DND-41 (cell line): ENCODE measurements at regions not wholly inside any gene's neighbourhood (a gene's known extent, or its start where the extent isn't known, plus 50 kb on each side); places are given as distances from the start of the nearest gene placed in this dataset.

Source experiments
- ATAC-seq: fragments of 200-7000 bp; cut with Tn5 transposase; 3 replicates; pipeline ENCODE4 v1.9.1; 2021; ENCODE audit warnings: low read depth; ENCODE audit not compliant: insufficient read depth
- DNase-seq: peaks from one replicate; pipeline ENCODE4 v3.0.0-alpha.2; 2020
- H2AFZ ChIP-seq: 2 replicates; pipeline ENCODE4 v1.6.0; 2012; ENCODE audit warnings: low read depth, low read length
- H3K27ac ChIP-seq: 2 replicates; pipeline ENCODE4 v1.5.1; 2012; ENCODE audit warnings: low read length, inconsistent platforms
- H3K27me3 ChIP-seq: fragments of 200-600 bp; sonication (generic); 2 replicates; pipeline ENCODE4 v1.6.0; 2012; ENCODE audit warnings: low read length, mild to moderate bottlenecking, inconsistent platforms; ENCODE audit not compliant: insufficient read depth, poor library complexity
- H3K36me3 ChIP-seq: 2 replicates; pipeline ENCODE4 v1.5.1; 2012; ENCODE audit warnings: low read length, inconsistent platforms; ENCODE audit not compliant: insufficient read depth
- H3K4me1 ChIP-seq: 2 replicates; pipeline ENCODE4 v1.5.1; 2012; ENCODE audit warnings: mild to moderate bottlenecking, low read length; ENCODE audit not compliant: insufficient read depth
- H3K4me2 ChIP-seq: 2 replicates; pipeline ENCODE4 v1.6.0; 2012; ENCODE audit warnings: mild to moderate bottlenecking, moderate library complexity, low read length, inconsistent platforms; ENCODE audit not compliant: insufficient read depth
- H3K4me3 ChIP-seq, 2 experiments: fragments of 200-600 bp in 1 of 2; shearing (Covaris generic) in 1 of 2; 2 replicates each; pipeline ENCODE4 v1.5.1; 2012 to 2016; ENCODE audit warnings: inconsistent platforms in 2 of 2, low read length in 2 of 2, mild to moderate bottlenecking in 2 of 2, low read depth in 1 of 2, moderate library complexity in 1 of 2
- H3K79me2 ChIP-seq: 2 replicates; pipeline ENCODE4 v1.6.0; 2012; ENCODE audit warnings: low read length, inconsistent platforms; ENCODE audit not compliant: insufficient read depth
- H3K9ac ChIP-seq: 2 replicates; pipeline ENCODE4 v1.6.0; 2012; ENCODE audit warnings: low read depth, mild to moderate bottlenecking, inconsistent platforms, low read length, moderate library complexity
- H3K9me3 ChIP-seq: 2 replicates; pipeline ENCODE4 v1.5.1; 2012; ENCODE audit warnings: low read length, moderate library complexity, mild to moderate bottlenecking, inconsistent platforms; ENCODE audit not compliant: insufficient read depth, severe bottlenecking
- H4K20me1 ChIP-seq: 2 replicates; pipeline ENCODE4 v1.6.0; 2012; ENCODE audit warnings: low read length; ENCODE audit not compliant: insufficient read depth
- EZH2 ChIP-seq: IDR thresholded peaks from 3 replicates; pipeline ENCODE4 v1.6.1; 2012; ENCODE audit warnings: borderline replicate concordance, low read depth, mild to moderate bottlenecking, moderate library complexity, low read length, inconsistent platforms; ENCODE audit not compliant: severe bottlenecking
- TF ChIP-seq, protein P1 (sequence below): IDR thresholded peaks from 2 replicates; pipeline ENCODE4 v1.5.1; 2012; ENCODE audit warnings: borderline replicate concordance, low read length, moderate library complexity, mild to moderate bottlenecking; ENCODE audit not compliant: poor library complexity, severe bottlenecking; ENCODE audit errors: extremely low read depth

DNA sequence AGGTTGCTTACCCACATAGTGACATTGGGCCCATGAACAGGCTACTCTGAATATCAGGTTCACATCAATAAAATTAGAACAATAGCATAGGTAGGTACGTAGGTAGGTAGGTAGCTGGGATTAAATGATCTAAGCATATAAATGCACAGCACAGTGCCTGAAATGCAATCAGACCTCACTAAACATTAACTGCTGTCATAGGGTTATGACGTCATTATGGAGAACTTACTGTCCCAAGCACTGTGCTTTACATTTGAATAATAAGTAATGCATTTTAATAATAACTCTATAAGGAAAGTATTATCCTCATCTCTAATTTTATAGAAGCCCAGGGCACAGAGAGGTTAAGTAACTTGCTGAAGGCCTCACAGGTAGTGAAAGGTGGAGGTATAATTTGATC lies 112.5 kb downstream of the RPS24 start:
- Histone ChIP-seq H3K9me3 (no peaks in the 10 kb centered on the region), H3K36me3 (no peaks in the 10 kb centered on the region), H3K4me2 (no peak overlapping the region), H2AFZ (no peak overlapping the region), H3K4me1 (no peaks in the 10 kb centered on the region), H4K20me1 (no peaks in the 10 kb centered on the region), H3K9ac (no peak overlapping the region), H3K27ac (no peak overlapping the region), H3K4me3 (no peak overlapping the region), H3K79me2 (no peaks in the 10 kb centered on the region), H3K27me3 (no peaks in the 10 kb centered on the region)
- no peak for TF ChIP-seq EZH2
- TF ChIP-seq, protein P1, sequence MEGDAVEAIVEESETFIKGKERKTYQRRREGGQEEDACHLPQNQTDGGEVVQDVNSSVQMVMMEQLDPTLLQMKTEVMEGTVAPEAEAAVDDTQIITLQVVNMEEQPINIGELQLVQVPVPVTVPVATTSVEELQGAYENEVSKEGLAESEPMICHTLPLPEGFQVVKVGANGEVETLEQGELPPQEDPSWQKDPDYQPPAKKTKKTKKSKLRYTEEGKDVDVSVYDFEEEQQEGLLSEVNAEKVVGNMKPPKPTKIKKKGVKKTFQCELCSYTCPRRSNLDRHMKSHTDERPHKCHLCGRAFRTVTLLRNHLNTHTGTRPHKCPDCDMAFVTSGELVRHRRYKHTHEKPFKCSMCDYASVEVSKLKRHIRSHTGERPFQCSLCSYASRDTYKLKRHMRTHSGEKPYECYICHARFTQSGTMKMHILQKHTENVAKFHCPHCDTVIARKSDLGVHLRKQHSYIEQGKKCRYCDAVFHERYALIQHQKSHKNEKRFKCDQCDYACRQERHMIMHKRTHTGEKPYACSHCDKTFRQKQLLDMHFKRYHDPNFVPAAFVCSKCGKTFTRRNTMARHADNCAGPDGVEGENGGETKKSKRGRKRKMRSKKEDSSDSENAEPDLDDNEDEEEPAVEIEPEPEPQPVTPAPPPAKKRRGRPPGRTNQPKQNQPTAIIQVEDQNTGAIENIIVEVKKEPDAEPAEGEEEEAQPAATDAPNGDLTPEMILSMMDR: no peak
- DNase-seq (no peak), ATAC-seq (no peak)

DNA sequence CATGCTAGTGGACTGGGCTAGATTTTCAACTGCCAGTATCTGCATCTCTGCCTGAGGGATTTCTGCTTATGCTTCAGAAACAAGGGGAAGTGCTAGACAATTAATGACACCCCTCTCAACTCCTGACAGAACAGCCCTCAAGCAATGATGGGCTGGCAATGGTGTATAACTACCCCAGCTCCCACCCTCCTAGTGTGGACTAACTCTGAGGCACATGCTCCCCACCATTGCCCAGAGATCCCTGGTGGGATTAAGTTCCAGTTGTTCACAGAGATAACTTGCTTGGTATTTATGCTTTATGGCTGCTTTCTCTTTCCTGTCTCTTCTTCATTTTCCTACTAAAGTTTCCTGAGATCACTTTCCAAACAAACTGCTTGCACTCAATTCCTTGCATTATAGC lies 113.5 kb downstream of the RPS24 start:
- no peak overlapping the region for H3K27ac ChIP-seq
- no peak overlapping the region for H2AFZ ChIP-seq
- no peak overlapping the region for H3K4me2 ChIP-seq
- H3K4me3 ChIP-seq: no peak overlapping the region
- H3K9ac ChIP-seq: no peak overlapping the region
- ATAC-seq (no peak), DNase-seq (no peak)
- TF ChIP-seq EZH2: no peak
- TF ChIP-seq, protein P1: no peak
- no peaks in the 10 kb centered on the region for H4K20me1 ChIP-seq
- no peaks in the 10 kb centered on the region for H3K9me3 ChIP-seq
- H3K27me3 ChIP-seq: no peaks in the 10 kb centered on the region
- H3K79me2 ChIP-seq: no peaks in the 10 kb centered on the region
- no peaks in the 10 kb centered on the region for H3K36me3 ChIP-seq
- no peaks in the 10 kb centered on the region for H3K4me1 ChIP-seq

- no peaks in the 10 kb centered on the region for H4K20me1 ChIP-seq
- no peak overlapping the region for H3K27ac ChIP-seq
- no peak for ATAC-seq
These were observed 114.7 kb downstream of the RPS24 start for GRCh38 chr10:78148216-78148960.

More at GRCh38 chr10:78148216-78148960, 114.7 kb downstream of the RPS24 start:
- Histone ChIP-seq H3K4me2 (no peak overlapping the region), H2AFZ (no peak overlapping the region), H3K4me3 (no peak overlapping the region), H3K27me3 (no peaks in the 10 kb centered on the region), H3K79me2 (no peaks in the 10 kb centered on the region), H3K4me1 (no peaks in the 10 kb centered on the region), H3K36me3 (no peaks in the 10 kb centered on the region), H3K9ac (no peak overlapping the region), H3K9me3 (no peaks in the 10 kb centered on the region)
- no peak for DNase-seq
- TF ChIP-seq EZH2: no peak
- TF ChIP-seq, protein P1: no peak
